Spleen (tissue), 7 donors: ENCODE measurements at regions not wholly inside any gene's neighbourhood (a gene's known extent, or its start where the extent isn't known, plus 50 kb on each side); places are given as distances from the start of the nearest gene placed in this dataset.

Experiments used
- CTCF ChIP-seq, 11 experiments: fragments of 200-600 bp in 7 of 11; fragments of 450-650 bp in 4 of 11; sonication (generic) in 4 of 11; IDR thresholded peaks in 8 of 11; conservative IDR thresholded peaks in 3 of 11; 1 replicate in 7 of 11; 2 replicates in 4 of 11; pipeline versions ENCODE4 v1.4.0 to v1.8.0; 2016 to 2021; ENCODE audit warnings: antibody characterized with exemption in 11 of 11, inconsistent platforms in 4 of 11, mild to moderate bottlenecking in 1 of 11
- POLR2A ChIP-seq, 3 donors: fragments of 450-650 bp; IDR thresholded peaks; one replicate each; pipeline ENCODE4 v1.5.1; 2017; ENCODE audit warnings: antibody characterized with exemption in 3 of 3, mild to moderate bottlenecking in 1 of 3
- POLR2AphosphoS5 ChIP-seq, 3 donors: sonication (generic); formaldehyde crosslinking; IDR thresholded peaks; one replicate each; pipeline ENCODE4 v1.5.1; 2017; ENCODE audit warnings: antibody characterized with exemption in 3 of 3
- donor health status: DM: no; HTN: no; CAD: no; lungs with moderate emphysema.
- donor health status: DM: no; HTN: no; CAD: no.
- donor health status: DM: no; HTN: no; CAD: no.

GRCh38 chr13:107956889-107957288, 258.4 kb downstream of the LIG4 start:
- TF ChIP-seq POLR2AphosphoS5 (IDR thresholded peaks at IDR 0.05) (no peak), POLR2A (IDR thresholded peaks at IDR 0.05) (no peak), CTCF (IDR thresholded peaks at IDR 0.05 in 8 of 11, conservative IDR thresholded peaks at IDR 0.05 in 3 of 11) (no peak)
